K562 (cell line): ENCODE measurements at regions not wholly inside any gene's neighbourhood (a gene's known extent, or its start where the extent isn't known, plus 50 kb on each side); places are given as distances from the start of the nearest gene placed in this dataset.
A peak's percentile ranks its signal among the peaks of the same experiment; 100 is the strongest.

Experiments
- CAMTA2 ChIP-seq: fragments of 250-450 bp; sonication (Bioruptor Pico); conservative IDR thresholded peaks from 2 replicates; pipeline ENCODE4 v1.5.1; 2022
- CCAR2 ChIP-seq: fragments of 200-400 bp; formaldehyde crosslinking; IDR thresholded peaks from 2 replicates; pipeline ENCODE4 v1.6.1; 2017; ENCODE audit warnings: mild to moderate bottlenecking, low read depth, low read length
- CEBPZ ChIP-seq: fragments of 150-350 bp; IDR thresholded peaks from 2 replicates; pipeline ENCODE4 v1.6.1; 2014; ENCODE audit warnings: low read depth, mild to moderate bottlenecking, low read length, borderline replicate concordance
- CREM ChIP-seq: IDR thresholded peaks from 2 replicates; pipeline ENCODE4 v1.6.1; 2014; ENCODE audit warnings: antibody characterized with exemption, low read depth
- DACH1 ChIP-seq: fragments of 450-650 bp; IDR thresholded peaks from 2 replicates; pipeline ENCODE4 v1.6.1; 2018; ENCODE audit not compliant: partially characterized antibody
- GABPA ChIP-seq: fragments of 200-800 bp; sonication (Bioruptor generic); conservative IDR thresholded peaks from 2 replicates; pipeline ENCODE4 v1.6.1; 2016; ENCODE audit warnings: low read depth, missing genetic modification characterization, missing compliant biosample characterization
- NR2C2 ChIP-seq, 2 experiments: fragments of 200-800 bp in 1 of 2; sonication (Bioruptor generic) in 1 of 2; sonication (generic) in 1 of 2; formaldehyde crosslinking in 1 of 2; IDR thresholded peaks; 2 replicates each; pipeline versions ENCODE4 v1.6.1 to v1.8.0; 2016 to 2022; ENCODE audit warnings: mild to moderate bottlenecking in 1 of 2, missing compliant biosample characterization in 1 of 2, missing genetic modification characterization in 1 of 2, missing genetic modification reagents in 1 of 2
- ZKSCAN3 ChIP-seq: fragments of 250-450 bp; sonication (Bioruptor Pico); IDR thresholded peaks from 2 replicates; pipeline ENCODE4 v1.4.0; 2020
- ZNF449 ChIP-seq: fragments of 250-450 bp; sonication (Bioruptor Pico); IDR thresholded peaks from 2 replicates; pipeline ENCODE4 v1.8.0; 2022; ENCODE audit warnings: moderate library complexity, mild to moderate bottlenecking, inconsistent platforms
- ZNF668 ChIP-seq: fragments of 250-450 bp; sonication (Bioruptor Pico); IDR thresholded peaks from 2 replicates; pipeline ENCODE4 v1.8.0; 2022; ENCODE audit warnings: mild to moderate bottlenecking, inconsistent platforms
- TF ChIP-seq, protein P1 (sequence below): sonication (generic); formaldehyde crosslinking; IDR thresholded peaks from 2 replicates; pipeline ENCODE4 v1.5.0; 2020; ENCODE audit warnings: missing genetic modification reagents
- TF ChIP-seq, protein P2 (sequence below), 2 experiments: IDR thresholded peaks; 2 replicates each; pipeline ENCODE4 v1.6.1; 2012; ENCODE audit warnings: improper control_type of control experiment in 2 of 2, low read depth in 2 of 2, low read length in 2 of 2, borderline replicate concordance in 1 of 2
- TF ChIP-seq, protein P3 (sequence below): fragments of 150-350 bp; conservative IDR thresholded peaks from 2 replicates; pipeline ENCODE4 v1.6.1; 2014; ENCODE audit warnings: low read length

DNA sequence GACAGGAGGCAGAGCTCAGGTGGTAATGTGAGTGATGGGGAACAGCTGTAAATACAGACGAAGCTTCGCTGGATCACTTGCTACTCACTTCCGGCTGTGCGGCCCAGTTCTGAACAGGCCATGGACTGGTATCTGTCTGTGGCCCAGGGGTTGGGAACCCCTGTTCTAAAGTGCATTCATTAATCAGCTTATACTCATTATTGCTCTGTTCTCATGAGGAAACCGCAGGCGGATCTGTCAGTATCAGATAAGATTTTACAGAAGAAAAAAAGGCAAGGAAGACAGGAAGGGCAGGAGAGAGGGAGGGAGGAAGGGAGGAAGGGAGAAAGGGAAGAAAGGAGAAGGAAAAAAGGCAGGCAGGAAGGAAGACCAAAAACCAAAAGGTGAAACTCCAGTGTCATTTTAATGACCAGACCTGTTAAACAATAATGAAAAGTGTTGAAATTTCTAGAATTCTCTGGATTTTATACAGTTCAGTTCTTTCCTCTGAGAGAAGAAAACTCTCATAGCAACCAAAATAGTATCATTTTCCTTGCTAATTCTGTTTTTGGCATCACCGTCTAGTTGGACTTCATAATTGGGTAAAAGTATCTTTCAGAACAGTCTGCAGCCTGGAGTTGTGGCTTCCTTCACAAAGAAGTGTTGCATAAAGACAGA, 128.0 kb upstream of the PROK2 start (continued):
- TF ChIP-seq, protein P1, sequence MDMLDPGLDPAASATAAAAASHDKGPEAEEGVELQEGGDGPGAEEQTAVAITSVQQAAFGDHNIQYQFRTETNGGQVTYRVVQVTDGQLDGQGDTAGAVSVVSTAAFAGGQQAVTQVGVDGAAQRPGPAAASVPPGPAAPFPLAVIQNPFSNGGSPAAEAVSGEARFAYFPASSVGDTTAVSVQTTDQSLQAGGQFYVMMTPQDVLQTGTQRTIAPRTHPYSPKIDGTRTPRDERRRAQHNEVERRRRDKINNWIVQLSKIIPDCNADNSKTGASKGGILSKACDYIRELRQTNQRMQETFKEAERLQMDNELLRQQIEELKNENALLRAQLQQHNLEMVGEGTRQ (CRISPR knock-in tag), result no peak
- TF ChIP-seq, protein P2, sequence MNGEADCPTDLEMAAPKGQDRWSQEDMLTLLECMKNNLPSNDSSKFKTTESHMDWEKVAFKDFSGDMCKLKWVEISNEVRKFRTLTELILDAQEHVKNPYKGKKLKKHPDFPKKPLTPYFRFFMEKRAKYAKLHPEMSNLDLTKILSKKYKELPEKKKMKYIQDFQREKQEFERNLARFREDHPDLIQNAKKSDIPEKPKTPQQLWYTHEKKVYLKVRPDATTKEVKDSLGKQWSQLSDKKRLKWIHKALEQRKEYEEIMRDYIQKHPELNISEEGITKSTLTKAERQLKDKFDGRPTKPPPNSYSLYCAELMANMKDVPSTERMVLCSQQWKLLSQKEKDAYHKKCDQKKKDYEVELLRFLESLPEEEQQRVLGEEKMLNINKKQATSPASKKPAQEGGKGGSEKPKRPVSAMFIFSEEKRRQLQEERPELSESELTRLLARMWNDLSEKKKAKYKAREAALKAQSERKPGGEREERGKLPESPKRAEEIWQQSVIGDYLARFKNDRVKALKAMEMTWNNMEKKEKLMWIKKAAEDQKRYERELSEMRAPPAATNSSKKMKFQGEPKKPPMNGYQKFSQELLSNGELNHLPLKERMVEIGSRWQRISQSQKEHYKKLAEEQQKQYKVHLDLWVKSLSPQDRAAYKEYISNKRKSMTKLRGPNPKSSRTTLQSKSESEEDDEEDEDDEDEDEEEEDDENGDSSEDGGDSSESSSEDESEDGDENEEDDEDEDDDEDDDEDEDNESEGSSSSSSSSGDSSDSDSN (IDR thresholded peaks at IDR 0.05; ENCODE audit: borderline replicate concordance in 1 of 2, low read depth in 2 of 2, low read length in 2 of 2), result no peak
- TF ChIP-seq ZNF449 (CRISPR knock-in tag) (no peak), CCAR2 (no peak), CREM (no peak), CEBPZ (no peak), GABPA (tag) (peak; percentile 58), DACH1 (no peak), NR2C2 (CRISPR knock-in tag; IDR thresholded peaks at IDR 0.05) (no peak), NR2C2 (tag; IDR thresholded peaks at IDR 0.05) (peak; percentile 45; the same call in 1 of the 2 replicates), ZKSCAN3 (CRISPR knock-in tag) (no peak), CAMTA2 (CRISPR knock-in tag) (no peak), ZNF668 (CRISPR knock-in tag) (no peak)
- TF ChIP-seq, protein P3, sequence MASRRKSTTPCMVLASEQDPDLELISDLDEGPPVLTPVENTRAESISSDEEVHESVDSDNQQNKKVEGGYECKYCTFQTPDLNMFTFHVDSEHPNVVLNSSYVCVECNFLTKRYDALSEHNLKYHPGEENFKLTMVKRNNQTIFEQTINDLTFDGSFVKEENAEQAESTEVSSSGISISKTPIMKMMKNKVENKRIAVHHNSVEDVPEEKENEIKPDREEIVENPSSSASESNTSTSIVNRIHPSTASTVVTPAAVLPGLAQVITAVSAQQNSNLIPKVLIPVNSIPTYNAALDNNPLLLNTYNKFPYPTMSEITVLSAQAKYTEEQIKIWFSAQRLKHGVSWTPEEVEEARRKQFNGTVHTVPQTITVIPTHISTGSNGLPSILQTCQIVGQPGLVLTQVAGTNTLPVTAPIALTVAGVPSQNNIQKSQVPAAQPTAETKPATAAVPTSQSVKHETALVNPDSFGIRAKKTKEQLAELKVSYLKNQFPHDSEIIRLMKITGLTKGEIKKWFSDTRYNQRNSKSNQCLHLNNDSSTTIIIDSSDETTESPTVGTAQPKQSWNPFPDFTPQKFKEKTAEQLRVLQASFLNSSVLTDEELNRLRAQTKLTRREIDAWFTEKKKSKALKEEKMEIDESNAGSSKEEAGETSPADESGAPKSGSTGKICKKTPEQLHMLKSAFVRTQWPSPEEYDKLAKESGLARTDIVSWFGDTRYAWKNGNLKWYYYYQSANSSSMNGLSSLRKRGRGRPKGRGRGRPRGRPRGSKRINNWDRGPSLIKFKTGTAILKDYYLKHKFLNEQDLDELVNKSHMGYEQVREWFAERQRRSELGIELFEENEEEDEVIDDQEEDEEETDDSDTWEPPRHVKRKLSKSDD, result no peak
